NCI-H1930 (cell line): ENCODE measurements at regions not wholly inside any gene's neighbourhood (a gene's known extent, or its start where the extent isn't known, plus 50 kb on each side); places are given as distances from the start of the nearest gene placed in this dataset.

Source experiments
- DNase-seq, 2 experiments: peaks; one replicate each; lab custom pipeline; 2025; lab: John Stamatoyannopoulos, UW

DNA sequence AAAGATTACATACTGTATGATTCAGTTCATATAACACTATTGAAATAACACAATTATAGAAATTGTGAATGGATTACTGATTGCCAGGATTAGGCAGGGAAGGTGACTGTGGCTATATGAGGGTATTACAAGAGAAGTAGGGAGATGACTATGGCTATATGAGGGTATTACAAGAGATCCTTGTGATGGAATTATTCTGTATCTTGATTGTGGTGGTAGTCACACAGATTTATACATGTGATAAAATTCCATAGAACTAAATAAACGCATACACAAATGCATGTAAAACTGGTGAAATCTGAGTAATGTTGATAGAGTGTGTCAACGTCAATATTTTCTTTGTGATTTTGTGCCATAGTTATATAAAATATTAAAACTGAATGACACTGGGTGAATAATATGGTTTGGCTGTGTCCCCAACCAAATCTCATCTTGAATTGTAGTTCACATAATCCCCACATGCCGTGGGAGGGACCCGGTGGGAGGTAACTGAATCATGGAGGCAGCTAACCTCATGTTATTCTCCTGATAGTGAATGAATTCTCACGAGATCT lies 615.6 kb upstream of the PKN2 start:
- no peak for DNase-seq

DNA sequence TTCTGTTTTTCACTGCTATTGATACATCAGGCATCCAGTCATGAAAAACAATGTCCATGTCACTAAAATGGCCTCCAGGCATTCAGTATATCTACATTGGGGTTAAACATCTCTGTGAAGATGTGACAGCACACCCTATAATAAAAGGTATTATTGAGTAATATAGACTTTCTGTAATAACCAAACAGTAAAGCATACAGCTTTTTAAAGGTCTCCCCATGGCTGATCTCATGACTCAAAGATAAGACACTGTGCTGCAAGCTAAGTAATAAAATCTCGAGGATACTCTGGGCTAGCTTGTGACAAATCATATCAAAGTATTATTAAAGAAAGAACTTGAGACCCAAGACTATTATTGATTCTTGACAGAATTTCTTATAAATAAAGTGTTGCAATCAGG lies 613.1 kb upstream of the PKN2 start:
- DNase-seq, result no peak

DNA sequence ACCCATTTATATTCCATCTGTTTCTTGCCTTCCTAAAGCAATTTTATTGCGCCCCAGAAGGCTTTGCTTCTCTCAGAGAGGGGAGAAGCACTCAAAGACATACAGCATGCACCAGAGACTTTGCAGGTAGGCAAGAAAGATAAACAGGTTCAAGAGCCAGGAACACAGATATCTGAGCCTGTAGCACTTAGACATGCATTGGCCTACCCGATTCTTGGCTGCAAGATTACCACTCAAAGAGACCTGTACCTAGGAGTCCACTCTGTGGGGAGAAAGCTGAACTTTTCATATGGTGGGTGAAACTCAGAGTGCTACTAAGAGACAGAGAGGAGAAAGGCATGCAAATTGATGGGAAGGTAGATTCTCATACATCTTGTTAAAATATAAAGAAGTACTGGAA lies 609.4 kb upstream of the PKN2 start:
- no peak for DNase-seq

DNA sequence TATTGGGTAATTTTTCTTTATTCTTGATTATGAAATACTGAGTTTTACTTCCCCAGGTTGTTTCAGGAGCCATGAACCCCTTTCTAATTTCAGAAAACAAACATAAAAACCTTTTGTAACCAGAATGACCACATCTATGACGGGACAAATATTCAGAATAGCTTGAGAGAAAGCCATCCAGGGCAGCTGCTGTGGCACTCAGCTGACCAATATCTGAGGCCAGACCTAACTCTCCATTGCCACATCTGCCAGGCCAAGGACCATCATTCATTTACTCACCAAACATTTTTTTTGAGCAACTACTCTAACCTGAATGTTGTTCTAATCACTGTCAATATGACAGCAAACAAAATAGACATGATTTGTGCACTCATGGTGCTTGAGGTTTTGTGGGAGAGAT lies 608.3 kb upstream of the PKN2 start:
- no peak for DNase-seq

DNA sequence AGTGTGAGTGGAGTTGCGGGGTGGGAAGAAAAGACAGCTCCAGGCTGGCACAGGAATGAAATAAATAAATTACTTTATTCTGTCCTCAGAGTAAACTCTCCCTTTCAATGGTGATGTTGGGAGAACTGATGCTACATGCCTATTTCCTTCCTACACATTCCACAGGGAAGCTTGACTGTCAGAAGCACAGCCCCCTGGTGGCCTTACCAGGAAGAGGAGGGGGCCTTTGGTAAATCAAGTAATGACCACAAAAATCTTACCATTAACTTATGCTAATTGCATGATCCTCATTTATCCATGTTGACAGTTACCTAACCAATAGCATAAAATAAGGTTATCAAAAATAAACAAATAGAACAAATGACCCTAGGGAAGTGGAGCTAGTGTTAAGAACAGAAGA lies 605.0 kb upstream of the PKN2 start:
- DNase-seq, result no peak

DNA sequence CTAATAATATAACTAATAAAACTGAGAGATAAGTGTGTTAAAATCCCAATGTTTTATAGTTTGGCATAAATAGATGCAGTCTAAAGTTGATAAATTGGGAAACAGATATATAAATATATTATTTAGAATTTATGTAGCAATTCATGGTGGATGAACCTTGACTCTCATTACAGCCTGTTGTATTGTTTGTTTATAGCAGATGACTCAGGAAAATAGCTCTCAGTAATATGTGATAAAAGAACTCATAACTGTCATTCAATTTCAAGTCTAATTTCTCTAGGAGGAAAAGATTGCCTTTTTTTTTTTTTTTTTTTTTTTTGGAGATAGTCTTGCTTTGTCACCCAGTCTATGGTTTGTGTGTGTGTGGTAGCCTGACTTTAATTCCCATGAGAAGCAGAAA lies 603.2 kb upstream of the PKN2 start:
- DNase-seq, result no peak

DNA sequence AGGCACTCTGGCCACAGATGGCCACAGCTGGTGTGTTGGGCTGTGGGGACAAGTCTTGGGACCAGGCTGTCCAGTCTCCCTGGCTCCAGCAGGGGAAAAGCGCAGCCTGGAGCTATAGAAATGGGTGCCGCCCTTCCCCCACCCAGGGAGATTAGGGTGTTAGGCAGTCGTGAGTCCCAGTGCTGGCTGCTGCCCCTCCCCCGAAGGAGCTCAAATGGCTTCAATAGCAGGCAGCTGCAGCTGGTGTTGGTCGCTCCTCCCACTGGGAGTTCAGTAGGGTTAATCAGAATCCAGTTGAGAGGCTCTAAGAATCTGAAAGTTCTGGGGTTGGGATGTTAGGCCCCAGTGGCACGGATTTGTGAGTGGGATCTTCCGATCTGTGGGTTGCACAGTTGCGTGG lies 595.6 kb upstream of the PKN2 start:
- DNase-seq, result no peak

DNA sequence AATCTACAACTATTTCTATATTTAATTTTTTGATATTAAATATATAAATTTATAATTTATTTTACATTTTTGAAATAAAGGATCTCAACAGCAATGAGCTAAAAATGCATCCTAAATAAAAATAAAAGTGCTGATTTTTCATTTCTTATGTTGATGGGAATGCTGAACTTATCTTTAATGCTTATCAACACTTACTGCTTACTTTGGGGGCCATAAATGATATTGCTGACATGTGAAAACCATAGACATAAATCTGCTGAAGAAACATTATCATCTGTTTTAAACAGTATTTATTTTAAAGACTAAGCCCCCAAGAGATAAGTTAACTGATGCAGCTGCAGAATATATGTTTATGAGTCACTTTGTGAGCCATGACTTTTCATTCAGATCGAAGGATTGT lies 594.1 kb upstream of the PKN2 start:
- DNase-seq, result no peak

DNA sequence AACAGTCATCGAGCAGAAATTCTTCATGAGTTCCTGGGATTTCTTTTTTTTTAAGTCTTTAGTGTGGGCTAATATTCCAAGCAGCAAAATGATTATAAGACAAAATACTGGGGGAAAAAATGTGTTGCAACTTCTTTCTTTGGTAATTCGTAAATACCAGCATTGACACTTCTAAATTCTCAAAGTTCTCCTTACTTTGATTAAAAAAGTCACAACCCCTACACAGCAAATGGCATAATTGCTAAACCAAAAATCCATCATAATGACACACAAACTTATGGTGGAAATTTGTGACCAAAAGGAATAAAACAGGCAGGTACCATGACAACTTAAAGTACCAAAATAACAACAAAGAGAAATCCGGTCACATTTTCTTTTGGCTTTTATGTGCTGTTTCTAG lies 585.2 kb upstream of the PKN2 start:
- no peak for DNase-seq

DNA sequence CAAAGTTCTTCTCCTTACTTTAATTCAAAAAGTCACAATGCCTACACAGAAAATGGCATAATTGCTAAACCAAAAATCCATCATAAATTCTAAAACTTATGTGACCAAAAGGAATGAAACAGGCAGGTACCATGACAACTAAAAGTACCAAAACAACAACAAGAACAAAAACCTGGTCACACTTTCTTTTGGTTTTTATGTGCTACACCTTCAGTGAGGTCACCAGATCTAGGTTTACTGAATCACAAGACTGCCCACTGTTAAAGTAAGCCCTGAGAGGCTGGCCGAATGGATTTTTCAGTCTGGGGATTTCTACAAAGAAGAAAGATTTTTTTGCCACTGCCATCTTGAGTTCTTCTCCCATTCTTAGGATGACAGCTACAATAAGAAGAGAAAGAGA lies 583.0 kb upstream of the PKN2 start:
- no peak for DNase-seq

DNA sequence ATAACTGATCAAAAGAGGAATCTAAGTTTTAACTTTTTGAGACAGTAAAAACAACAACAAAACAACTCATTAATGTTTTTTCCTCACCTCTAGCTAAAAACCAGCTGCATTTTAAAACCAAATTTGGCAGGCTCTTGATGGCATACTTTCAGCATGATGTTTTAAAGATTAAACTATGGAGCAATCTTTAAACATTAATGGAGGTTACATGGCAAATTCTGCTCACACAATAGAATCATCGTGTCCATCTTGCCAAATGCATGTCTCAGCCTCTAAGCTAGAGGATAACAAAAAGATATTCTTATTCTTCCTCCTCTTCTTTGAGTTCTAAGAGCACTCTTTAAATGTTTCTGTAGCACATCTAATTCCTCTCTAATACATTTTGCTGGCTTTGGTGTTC lies 579.8 kb upstream of the PKN2 start:
- DNase-seq, result no peak

DNA sequence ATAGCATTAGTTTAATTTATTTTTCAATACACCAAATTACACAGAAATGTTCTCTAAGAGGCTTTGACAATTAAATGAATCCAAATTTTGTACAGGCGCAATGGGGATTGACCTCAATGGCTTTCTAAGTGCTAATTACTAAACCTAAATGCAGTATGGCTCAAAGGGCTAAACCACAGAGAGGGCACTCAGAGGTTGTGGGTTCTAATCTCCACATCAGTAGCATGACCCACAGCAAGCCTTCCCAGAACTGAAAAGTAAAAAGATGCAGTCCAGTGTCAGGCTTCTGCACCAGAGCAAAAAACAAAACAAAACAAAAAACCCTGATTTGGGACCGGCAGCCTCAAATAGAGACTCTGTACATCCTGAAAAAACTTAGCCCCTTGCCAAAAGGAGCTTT lies 579.2 kb upstream of the PKN2 start:
- DNase-seq, result no peak

DNA sequence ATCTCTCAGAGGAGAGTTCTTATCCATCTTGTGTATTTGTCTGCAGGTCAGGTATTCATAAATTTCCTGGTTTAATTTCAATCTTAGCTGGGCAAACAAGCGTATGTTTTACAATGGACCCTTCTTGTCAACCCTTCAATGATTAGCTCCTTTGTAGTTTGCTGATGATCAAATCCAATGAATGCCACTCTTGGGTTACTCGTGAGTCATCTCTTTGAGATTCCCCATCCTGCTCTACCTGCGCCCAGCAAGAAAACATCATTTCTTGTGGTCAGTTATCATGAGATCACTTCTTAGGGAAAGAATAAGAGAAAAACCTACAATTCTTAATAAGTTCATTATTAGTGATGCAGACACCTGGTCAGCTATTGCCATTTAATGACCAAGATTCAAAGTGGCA lies 572.3 kb upstream of the PKN2 start:
- DNase-seq, result no peak

DNA sequence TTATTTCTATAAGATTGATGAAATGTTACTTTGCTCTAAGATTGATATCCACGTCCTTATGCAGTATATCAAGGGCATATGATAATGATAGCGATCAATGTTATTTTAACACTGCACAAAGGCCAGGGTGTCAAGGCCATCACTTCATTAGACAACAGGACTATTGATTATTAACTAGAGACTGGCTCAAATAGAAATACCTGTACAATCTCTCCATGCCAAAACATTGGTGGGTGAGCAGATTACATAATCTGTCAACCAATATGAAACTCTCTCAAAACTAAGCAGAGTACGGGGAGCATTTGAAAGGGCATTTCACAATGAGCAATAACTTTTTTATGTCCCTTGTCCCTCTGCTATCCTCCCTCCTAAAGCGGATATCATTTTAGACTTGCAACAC lies 566.5 kb upstream of the PKN2 start:
- no peak for DNase-seq

DNA sequence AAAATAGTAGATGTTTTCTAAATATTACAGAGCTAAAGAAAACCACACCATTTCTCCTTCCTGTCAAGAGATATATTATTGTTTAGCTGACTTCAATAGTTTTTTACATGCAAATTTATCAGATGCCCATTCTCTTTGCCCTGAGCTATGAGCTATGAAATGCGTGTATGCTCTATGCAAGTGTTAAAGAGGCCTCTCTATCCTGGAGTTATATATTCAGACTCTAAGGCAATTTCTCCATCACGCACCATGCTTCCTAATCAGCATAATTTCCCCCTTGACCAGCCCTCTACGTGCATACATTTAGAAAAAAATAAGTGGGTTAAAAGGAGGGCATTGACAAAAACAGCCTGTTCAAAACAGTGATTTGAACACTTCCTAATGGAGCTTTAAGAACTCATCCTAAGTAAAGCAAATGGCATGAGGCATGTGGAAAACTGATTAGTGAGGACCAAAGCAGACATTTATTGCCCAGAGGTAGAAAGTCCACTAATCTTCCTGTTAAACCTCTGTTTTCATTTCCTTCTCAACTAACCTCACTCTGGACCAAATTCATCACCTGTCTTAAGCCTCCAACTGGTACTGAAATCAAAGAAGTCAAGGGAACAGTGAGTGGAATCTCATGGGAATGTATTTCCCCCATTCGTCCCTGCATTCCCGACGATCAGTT lies 565.8 kb upstream of the PKN2 start:
- DNase-seq, result no peak

DNA sequence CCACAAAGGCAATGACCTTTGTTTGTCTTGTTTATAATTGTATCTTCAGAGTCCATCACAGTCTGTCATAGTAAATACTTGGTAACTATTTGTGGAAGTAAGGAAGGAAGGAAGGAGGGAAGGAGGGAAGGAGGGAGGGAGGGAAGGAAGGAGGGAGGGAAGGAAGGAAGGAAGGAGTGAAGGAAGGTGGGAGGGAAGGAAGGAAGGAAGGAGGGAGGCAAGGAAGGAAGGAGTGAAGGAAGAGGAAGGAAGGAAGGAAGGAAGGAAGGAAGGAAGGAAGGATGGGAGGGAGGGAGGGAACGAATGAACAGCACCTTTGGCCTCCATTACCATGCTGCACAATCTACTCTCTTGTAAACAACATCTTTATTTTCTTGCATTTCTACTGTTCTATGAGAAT lies 559.5 kb upstream of the PKN2 start:
- no peak for DNase-seq

DNA sequence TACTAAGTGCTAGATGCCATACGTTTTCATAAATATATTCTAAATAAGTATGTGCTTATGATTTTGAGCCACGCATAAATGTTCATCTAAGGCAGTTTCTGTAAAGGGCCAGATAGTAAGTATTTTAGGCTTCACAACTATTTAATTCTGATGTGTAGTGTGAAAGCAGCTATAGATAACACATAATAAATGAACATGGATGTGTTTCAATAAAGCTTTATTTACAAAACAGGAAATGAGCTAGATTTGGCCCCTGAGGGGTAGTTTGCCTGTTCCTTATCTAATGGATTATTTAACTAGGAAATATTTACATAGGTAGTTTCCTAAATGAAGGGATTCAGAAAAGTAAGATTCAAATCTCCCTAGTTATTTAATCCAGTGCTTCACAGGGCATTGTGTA lies 557.6 kb upstream of the PKN2 start:
- DNase-seq, result no peak

DNA sequence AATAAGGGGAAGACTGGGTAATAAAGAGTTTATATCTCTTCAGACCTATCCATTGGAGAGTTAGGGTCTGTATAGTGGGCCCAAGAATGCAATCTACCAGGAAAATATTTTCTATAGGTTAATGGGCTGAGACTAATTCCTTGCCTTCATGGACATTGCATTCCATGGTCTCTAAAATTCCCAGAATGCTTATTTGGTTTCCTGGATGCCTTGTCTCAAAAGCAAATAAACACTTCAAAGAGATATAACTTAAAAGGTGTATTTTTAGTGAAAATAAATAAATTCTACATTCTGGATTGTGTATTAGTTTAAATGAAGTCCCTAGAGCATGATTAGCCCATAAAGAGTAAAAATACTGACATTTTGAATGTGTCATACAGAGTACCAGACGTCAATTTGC lies 550.1 kb upstream of the PKN2 start:
- no peak for DNase-seq

DNA sequence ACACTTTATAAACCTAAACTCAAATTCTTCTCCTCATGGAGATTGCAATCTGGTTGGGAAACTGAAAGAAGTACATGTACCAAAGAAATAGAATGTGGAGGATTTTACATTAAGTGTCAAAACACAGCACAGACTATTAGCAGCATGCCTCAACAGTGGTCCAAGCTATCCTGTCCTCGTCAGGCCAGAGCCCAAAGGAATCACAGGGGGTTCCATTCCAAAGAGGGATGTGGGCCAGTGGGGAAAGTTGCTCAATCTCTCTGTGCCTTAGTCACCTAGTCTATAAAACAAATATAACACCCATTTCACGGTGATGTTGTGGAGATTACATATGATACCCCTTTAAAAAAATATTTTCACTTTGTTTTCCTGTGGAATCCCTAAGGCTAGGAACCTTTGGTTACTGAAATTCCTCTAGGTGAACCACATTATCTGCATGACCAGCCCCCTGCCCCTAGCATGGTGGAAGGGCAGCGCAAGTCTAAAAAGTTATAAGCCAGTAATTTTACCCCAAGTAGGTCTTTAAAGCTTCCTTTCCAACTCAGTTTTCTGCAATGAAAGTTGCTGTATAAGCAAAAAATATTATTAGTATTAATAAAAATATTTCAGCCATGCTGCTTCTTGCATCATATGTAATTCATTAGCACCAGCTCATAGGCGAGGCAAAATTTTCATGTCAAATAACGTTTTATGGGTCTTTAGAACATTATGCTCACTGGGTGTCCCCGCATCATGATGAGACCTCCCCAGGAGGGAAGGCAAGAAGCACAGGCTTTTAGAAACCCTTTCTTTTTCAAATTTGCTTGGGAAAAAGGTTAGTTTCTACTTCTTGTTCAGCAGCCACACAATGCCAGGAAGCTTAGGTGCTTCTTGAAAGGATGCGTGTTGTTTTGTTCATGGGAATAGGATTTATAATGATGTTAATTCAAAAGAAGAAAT lies 548.8 kb upstream of the PKN2 start:
- DNase-seq, result no peak

DNA sequence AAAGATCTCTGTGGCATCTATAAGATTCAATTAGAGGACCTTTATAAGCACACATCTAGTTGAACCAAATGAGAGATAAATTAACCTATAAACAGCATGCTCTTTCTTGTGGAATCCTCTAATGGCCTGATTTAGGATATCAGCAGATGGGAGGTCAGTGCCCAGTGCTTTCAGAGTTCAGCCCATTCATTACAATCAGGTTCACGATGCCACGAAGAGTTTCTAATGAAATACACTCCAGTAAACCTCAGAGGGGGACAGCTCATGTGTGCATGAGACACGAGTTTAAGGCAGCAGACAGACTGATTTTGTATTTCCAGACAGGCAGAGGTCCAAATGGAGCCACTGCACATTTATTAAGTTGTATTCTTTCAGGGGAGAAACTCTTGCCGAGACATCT lies 544.4 kb upstream of the PKN2 start:
- no peak for DNase-seq

DNA sequence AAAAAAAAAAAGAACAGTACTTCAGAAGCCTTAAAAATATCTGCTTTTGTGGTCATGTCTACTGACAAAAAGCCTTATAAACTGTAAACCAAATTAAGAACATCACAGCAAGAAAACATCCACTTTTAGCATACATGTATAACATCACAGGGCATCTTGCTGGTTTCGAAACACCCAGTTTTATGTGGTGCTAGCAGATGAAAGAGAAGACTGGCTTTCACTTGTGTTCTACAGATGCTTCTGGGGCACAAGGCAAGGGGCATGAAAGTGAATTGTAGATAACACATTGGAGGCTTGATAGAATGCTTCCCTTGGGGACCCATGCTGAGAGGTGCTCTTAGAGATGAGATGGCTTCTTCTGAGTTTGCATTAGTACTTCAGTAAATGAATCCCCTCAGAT lies 543.7 kb upstream of the PKN2 start:
- DNase-seq, result no peak

DNA sequence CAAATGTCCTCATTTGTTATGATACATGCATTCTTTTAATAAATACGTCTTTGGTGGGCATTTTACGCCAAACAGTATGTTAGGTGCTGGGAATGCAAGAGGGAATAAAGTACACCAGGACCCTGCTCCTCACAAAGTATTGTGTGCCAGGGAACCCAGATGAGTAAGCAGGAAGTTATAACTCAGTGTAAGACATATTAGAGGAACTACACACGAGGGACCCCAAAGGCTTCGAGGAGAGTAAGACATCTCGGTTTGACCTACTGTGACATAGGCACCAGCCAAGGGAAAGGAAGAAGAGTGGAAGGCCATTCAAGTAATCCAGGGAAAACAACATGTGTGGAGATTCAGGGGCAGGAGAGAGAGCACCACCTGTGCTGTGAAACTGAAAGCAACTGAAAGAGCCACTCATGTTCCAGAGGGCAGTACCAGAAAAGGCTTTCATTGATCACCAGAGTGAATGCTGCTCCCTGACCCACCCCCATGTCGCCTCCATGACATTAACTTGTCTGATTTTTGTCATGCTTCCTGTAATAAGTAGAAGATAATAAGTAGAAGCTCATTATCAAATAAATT lies 542.5 kb upstream of the PKN2 start:
- DNase-seq, result no peak

DNA sequence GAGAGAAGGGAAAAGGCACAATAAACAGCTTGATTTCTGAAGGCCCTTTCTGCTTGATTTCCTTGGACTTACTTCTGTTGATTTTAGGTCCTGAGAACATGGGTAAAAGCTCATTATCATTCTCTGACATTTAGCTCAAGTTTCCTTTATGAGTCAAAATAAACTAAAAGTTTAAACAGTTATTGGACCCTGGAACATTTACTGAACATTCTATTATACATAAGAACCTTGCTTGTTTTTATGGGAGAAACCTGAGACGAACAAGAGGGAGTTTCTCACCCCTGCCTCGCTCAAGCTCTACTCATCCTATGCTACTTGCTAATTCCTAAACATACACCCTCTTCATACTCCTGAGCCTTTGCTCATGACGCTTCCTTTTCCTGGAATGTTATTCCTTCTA lies 538.3 kb upstream of the PKN2 start:
- DNase-seq, result no peak
